GM18519 (cell line): ENCODE measurements at regions not wholly inside any gene's neighbourhood (a gene's known extent, or its start where the extent isn't known, plus 50 kb on each side); places are given as distances from the start of the nearest gene placed in this dataset.

Experiments used
- ATAC-seq: cut with Tn5 transposase; IDR thresholded peaks from one replicate; pipeline ENCODE4 v1.9.1; 2021; ENCODE audit warnings: mild to moderate bottlenecking, moderate library complexity; ENCODE audit not compliant: unreplicated experiment, low FRiP score

DNA sequence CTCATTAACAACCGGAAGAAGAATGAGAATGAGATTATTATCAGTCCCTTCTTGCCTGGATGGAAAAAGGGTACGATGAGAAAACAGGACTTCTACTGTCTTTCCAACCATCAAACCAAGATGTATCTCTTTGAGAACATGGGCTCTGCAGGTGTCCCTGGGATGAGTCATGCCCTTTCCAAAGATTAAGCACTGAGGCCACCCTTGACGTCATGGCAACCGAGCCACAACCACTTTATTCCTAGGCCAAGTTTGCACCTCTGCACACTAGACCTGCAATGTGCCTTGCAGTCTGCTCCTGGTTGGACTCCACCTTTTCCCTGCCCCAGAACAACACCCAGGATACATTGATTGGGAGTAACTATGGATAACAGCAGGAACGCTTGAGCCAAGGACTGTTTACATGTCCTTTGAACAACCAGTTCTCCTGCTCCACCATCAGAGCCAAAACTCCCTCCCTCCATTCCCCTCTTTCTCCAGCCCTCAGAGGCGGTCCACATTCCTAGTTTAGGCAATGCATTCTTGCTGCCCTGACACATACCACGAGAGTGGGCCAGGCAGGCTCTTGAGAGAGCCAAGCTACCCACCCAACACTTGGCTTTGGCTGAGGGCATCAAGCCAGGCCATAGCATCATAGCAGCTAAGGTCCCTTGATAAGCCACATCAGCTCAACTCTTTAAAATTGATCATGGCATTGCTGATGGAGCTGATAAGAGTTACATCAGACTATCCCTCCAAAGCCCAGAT is 310.7 kb downstream of the TNS1 start:
- ATAC-seq: no peak

DNA sequence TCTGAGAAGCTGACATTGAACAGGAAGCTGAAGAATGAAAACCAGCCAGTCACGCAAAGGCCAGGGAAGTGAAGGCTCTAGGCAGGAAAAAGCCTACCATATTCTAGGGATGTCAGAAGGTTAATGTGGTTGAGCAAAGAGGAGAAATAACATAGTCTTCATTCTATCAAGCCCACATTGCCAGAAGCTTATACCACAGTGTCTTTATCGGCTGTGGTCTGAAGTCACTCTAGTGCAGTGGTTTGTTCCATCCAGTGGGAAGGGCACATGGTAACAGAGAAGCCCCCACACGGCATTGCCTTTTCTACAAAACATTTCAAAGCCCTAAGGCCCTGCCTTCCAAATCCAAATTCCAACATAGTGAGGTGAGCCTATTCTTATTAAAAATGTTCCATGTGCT is 311.3 kb downstream of the TNS1 start:
- no peak for ATAC-seq

DNA sequence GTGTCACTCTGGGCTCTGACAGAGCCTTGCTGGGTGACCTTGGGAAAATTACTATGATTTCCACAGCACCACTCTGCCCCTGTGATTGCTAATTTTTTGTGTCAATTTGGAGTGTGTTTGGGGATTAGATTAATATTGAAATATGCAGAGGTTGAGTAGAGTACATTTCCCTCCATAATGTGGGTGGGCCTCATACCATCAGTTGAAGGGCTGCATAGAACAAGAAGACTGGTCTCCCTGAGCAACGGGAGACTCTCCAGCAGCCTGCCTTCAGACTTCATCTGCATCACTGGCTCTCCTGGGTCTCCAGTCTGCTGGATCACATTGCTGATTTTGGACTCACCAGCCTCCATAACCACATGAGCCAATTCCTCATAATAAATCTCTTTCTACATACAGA is 313.7 kb downstream of the TNS1 start:
- ATAC-seq: no peak

DNA sequence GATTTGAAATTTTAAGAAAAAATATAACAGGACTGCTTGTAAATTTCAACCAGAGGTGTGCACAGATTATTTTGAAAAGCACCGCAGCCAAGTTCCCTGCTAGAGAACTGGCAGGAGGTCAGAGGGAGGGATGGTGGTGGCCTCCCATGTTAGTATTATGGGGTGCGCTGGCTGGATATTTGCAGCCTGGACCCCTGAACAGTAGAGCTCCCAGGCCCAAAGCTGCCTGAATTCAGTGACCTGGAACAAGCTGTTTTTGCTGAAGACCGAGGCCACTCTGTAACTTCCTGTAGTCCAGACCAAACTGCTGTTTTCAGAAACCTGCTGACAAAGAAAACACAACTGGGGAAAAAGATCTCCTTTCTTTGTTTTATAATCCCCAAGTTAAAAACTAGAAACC is 314.3 kb downstream of the TNS1 start:
- ATAC-seq: no peak

DNA sequence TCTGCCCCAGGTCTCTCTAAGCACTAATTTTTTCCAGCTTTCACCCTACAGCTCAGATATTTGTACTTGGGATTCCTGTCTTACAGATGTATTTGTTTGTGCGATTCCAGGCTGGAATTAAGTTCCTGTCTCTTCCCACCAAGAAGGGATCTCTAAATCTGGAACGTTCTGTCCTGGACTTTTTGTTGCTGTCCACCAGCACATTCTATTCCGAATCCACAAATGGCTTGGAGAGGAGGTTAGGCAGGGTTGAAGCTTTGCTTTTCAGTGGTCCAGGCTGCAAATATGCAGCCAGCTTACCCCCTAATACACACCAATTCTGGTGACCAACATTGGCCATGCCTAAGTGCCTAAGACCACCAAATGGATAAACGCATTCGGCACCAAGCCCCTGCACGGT is 315.0 kb downstream of the TNS1 start:
- ATAC-seq: no peak

DNA sequence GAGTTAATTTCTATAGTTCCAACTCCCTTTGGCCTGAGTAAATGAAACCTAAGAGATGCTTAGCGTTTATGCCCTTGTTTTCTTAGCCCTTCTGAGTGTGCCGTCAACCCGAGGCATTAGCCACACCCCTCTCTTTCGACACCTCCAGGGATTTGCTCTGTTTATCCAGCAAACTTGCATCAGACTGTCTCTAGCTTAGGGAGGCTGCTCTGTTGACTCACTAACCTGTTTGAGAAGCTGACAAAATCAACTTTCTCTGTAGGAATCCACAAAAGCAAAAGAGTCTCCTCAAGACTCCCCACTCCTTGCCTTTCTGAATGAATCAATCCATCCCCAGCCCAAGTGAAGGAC is 317.6 kb downstream of the TNS1 start:
- ATAC-seq: no peak

DNA sequence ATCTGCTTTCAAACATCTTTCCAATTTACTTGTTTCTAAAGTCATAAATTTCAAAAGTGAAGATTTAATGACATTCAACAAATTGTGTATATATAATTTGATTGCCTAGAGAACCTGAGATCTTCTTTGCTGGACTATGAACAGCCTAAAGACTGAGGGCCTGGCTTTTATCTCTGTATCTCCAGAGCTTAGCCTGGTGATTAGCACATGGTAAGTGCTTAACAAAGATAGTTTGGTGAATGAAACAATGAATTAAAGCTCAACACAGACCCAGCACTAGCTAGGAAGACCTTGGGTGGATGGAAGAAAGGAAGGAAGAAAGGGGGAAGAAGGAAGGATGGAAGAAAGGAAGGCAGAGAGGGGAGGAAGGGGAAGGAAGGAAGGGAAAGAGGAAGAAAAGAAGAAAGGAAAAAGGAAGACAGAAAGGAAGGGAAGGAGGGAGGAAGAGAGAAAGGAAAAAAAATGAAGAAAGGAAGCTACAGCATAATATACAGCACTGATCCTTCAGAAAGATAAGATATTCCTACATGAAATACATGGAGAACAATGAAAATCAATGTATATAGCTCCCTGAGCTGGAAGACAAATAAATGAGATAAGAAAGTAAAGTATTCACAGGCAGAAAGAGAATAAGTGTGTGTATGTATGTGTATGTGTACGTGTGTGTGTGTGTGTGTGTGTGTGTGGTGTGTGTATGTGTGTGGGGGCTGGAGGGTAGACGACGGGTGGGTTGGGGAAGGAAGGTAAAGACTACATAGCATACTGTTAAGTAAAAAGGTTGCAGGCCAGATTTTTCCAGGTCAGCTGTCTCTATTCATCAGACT is 318.2 kb downstream of the TNS1 start:
- ATAC-seq: no peak

DNA sequence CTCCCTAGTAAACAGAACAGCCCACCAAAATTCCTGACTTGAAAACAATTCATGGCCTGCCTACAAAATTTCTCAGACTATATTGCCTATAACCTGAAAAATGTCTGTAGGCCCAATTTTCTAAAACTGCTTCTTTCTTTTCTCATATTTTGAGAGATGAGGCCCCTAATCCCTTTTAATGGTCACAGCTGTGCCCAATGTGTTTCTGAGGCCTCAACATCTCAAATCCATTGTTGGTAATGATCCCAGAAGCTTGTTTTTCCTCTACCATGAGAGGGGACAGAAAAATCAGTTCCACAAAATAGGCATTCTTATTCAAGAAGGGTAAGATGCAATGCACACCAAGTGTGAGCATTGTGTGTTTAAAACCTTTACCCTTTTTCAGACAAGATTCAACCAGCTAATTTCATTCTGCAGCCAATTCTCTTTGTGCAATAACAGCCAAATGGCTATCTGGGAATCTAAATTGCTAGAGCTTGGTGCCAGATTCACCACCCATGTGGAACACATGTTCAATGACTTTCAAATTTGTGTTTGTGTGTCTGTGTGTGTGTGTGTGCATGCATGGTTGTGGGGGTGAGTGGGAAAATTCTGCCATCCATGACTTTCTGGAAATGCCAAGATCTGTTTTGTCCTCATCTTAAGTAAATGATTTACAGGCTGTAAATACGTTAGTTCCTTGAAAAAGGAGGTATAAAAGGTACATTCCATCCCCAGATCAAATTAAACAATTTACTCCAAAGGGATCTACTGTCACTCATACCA is 319.5 kb downstream of the TNS1 start:
- ATAC-seq: no peak

DNA sequence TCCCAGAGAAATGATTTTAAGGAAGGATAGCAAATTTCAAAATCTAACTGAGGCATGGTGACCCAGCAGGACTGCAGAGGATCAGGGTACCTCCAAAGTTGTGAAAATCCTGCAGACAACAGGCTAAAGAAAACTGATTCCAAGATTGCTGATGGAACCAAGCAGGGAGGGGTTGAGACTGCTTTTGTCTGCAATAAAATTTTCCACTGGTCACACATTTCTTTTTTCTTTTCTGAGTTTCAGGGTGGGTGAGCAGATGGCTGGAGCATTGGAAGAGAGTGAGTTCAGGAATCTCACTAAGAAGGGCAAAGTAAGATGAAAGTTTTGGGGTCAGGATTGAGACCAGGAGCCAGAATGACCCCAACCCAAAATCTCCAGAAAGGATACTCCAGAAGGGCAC is 321.0 kb downstream of the TNS1 start:
- no peak for ATAC-seq

DNA sequence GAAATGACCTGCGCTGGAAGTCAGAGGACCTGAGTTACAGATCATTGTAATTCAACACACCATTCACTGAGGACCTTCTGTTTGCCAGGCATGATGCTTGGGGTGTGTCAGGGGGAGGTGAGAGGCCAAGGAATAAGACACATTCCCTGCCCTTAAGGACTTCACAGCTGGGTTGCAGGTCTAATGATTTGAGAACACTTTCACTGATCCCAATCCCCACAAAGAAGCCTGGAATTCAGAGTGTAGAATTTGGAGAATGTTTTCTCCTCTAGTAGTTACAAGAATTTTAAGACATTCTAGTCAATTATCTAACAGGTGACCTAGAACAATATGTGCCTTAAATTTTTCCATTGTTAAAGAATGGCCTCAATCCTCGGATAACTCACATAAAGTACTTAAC is 322.4 kb downstream of the TNS1 start:
- no peak for ATAC-seq

DNA sequence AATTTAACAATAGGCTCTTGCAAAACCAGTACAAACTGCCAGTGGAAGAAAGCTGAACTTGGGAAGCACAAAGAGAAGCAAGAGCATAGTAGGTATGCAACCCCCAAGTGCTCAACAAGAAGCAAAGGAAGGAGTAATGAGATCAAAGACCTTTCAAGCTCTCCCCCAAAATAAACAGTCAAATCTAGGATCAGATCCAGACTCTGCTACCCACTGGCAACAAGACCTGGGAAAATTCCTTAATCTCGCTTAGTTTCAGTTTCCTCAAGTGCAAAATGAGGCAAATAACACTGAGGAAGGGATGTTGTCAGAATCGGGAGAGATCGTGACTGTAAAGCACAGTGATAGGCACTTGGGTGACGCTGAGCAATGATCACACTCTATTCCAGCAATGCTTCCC is 329.2 kb downstream of the TNS1 start:
- ATAC-seq: no peak

DNA sequence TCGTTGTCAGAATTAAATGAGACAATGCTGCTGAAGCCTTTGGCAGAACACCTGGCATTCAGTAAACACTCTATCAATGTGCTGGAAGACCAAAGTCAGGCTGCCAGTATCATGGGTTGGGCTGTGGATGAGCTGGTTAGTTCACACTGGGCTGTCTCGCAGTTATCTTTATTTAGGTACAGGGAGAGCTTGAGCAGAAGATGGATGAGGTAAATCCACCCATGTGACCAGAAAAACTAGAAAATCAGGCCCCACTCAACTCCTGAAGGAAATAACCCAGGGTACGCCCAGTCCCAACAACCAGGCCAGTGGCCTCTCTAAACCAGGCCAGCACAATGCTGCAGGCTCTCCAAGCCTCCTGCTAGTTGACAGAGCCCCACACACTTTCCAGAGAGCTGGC is 330.3 kb downstream of the TNS1 start:
- ATAC-seq: no peak

DNA sequence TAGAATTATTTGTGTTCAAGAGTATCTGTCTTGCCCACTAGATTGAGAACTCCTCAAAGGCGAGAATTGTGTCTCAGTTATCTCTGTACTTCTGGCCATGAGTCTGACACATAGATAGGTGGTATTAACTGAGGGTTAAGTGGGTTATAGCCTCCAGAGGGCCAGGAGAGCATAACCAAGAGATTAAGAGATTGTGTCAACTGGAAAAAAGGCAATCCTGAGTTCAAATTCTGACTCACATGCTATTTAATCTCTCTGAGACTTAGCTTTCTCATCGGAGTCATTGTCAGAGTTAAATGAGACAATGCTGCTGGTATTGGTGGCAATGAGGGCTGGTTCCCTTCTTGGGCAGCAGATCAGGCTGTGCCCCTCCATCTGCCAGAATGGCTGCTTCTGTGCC is 330.9 kb downstream of the TNS1 start:
- no peak for ATAC-seq

DNA sequence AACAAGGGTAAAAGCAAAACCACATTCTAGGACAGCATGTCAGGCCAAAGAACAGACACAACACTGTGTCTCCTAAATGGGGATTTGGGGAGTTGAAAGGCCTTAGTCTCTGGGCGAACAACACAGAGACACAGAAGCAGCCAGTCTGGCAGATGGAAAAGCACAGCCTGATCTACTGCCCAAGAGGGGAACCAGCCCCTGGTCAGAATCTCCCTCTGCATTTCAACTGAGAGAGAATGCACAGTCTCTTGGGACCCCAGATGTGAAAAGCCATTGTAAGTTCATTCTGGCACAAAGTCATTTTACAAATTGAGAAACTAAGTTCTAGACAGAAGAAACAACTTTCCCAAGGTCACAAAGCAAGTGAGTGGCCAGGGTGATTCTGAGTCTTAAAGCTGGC is 331.7 kb downstream of the TNS1 start:
- ATAC-seq: no peak

DNA sequence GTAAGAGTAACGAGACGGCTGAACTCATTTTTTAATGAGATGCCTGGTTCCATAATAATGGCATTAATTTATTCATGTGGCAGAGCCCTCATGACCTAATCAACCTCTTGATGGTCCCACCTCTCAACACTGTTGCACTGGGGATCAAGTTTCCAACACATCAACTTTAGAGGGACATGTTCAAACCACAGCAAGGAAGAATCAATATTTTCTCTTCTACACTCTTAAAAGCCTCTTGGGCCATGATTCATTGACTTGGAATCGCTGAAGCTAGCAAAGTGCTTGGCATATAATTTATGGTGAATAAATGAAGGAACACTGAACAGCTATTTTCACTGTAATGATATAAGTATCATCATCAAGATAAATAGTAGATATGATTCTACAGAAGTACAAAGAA is 333.0 kb downstream of the TNS1 start:
- ATAC-seq: no peak

DNA sequence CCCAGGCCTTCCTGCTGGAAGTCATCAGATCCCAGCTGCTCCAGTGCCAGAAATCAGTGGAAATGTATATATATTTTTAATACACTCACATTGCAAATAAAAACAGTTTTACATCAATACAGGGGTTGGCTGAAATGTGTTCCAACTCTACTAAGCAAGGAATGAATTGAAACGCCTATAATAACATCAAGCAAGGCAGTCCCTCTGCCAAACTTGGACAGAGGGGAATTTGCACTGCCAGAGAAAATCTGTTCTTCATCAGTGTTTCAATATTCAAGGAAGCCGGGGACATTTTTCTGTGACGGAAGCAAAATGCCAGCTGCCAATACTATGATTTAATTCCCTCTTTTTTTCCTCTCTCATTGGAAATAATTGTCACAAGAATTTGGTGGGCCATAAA is 335.3 kb downstream of the TNS1 start:
- ATAC-seq: no peak

DNA sequence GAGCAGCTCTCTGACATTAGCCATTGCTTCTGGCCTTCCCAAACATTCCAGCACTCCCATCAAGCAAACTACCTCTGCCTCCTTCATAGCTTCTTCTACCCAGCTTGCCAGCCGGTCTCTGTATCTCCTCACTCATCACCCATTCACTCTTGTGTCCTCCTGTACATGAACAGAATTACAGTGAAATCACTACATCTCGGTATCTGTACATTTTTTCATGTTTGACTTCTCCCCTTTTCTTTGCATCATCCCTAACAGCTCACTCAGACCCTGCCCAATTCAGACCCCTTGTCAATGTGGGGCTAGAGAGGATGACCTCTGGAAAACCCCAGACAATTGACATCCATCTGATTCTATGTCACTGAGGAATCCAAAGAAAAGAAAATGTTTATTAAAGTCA is 335.8 kb downstream of the TNS1 start:
- ATAC-seq: no peak

DNA sequence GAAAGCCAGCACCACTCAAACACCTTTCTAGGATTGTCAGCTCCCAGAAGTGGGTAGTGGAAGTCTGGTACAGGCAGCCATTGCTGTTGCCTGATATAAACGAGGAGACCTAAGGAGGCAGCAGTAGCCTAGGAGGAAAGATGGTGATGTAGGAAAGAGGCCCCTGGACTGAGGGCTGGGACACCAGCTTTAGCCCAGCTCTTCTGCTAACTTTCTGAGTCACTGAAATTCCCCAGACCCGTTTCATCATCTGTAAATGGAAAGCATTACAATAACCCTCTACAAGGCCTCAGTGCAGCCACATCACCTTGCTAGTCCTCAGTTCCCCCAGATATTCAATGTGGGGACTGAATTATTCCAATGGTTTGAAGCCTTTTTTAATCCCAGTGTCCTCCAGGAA is 336.5 kb downstream of the TNS1 start:
- ATAC-seq: no peak

DNA sequence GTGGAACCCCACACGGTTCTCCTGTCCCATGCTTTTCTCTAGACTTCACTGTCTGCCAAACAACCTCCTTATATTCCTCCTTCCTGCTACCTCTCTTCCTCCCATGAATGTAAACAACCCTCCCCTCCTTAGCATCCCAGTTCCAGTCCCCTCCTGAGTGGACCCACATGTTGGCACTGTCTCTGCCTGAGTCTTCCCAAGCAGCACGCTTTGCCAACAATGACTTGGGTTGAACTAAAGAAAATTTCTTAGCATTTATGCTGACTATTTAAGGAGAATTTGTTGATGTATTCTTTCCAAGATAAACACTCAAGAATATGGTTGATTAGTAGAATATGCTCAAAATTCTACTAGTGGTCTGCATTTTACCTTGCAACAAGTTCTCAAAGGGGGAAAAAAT is 338.0 kb downstream of the TNS1 start:
- ATAC-seq: no peak

DNA sequence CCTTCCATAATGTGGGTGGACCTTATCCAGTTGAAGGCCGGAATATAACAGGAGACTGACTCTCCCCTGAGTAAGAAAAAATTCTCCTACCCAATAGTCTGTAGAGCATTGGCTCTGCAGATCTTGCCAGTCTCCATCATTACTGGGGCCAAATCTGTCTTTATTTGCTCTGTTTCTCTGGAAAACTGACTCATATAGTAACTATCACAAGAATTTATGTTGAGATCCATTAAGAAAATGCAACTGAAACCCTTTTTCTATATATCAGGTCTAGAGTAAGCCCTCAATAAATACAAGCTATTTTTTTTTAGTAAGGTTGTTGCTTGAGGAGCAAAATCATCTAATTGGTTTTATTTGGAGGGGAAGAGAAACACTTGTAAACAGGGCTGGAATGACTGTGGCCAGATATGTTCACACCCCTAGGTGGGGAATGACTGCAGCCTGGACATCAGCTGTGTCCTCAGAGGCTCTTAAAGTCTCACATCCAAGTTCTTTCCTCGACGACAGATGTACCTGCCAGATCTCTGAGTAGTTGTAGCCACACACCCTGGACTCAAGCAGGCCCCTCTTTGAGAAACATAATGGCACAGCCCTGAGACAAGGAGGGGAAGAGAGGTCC is 339.7 kb downstream of the TNS1 start:
- no peak for ATAC-seq

DNA sequence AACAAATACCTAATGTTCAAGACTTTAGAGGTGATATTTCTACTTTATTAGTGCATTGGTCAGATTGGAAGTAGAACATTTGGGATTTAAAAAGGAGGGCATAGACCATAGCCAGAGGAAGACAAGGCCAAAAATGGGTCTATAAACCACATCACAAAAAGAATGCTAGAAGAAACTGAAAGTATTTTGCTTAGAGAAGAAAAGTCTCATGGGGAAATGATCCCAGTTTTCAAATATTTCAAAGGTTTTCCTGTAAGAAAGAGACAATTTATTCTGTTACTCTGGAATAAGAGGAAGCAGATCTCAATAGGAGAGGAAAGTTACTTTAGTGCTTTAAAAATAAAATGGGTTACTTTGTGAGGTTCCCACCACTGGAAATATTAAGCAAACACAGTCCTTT is 341.4 kb downstream of the TNS1 start:
- ATAC-seq: no peak
